Lower lobe of right lung (tissue), 2 donors: ENCODE measurements at regions not wholly inside any gene's neighbourhood (a gene's known extent, or its start where the extent isn't known, plus 50 kb on each side); places are given as distances from the start of the nearest gene placed in this dataset.

Source experiments
- ATAC-seq, 2 donors: fragments of 200-7000 bp; cut with Tn5 transposase; one replicate each; pipeline ENCODE4 v1.9.1; 2020 to 2022; ENCODE audit warnings: mild to moderate bottlenecking in 2 of 2, moderate library complexity in 2 of 2
- DNase-seq: peaks from one replicate; pipeline ENCODE4 v3.0.0-alpha.2; 2020
- H3K27ac ChIP-seq: fragments of 200-600 bp; one replicate; pipeline ENCODE4 v1.8.0; 2022
- H3K27me3 ChIP-seq: fragments of 200-600 bp; one replicate; pipeline ENCODE4 v1.8.0; 2022; ENCODE audit warnings: low read depth
- H3K36me3 ChIP-seq: fragments of 200-600 bp; one replicate; pipeline ENCODE4 v1.8.0; 2022; ENCODE audit warnings: mild to moderate bottlenecking
- H3K4me1 ChIP-seq: fragments of 200-600 bp; one replicate; pipeline ENCODE4 v1.8.0; 2022
- H3K4me3 ChIP-seq: fragments of 200-600 bp; one replicate; pipeline ENCODE4 v1.8.0; 2022; ENCODE audit warnings: mild to moderate bottlenecking
- H3K9me3 ChIP-seq: fragments of 200-600 bp; one replicate; pipeline ENCODE4 v1.8.0; 2022
- intact Hi-C: fragments of 100-400 bp; cut with DNase I; formaldehyde crosslinking; loops from one replicate; pipeline ENCODE4 v1.11.0; 2022
- TF ChIP-seq, protein P1 (sequence below): fragments of 200-600 bp; IDR thresholded peaks from one replicate; pipeline ENCODE4 v1.8.0; 2022; ENCODE audit warnings: antibody characterized with exemption, mild to moderate bottlenecking
- donor health status: DM: no; HTN: yes; CAD: no; lungs with severe emphysema.

DNA sequence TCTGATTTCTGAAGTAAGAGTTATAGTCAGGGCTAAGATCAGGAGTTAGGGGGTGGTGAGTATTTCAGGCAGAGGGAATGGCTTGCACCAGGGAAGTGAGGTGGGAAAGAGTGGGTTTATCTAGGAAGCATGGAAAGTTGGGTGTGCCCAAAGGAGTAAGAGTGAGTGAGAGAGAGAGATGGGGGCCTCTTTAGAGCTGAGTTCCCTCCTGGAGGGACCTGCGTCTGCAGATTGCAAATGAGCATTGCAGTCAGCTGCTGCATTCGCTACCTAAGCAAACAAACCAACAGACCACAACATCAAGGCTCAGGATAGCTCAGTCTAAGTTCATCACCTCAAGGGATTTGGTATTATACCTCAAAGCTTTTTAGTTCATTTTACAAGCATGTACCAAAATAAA is 405.8 kb downstream of the FGF9 start:
- Histone ChIP-seq H3K4me3 (no peak overlapping the region), H3K4me1 (no peaks in the 10 kb centered on the region), H3K27me3 (no peaks in the 10 kb centered on the region), H3K27ac (no peak overlapping the region), H3K9me3 (no peaks in the 10 kb centered on the region), H3K36me3 (no peaks in the 10 kb centered on the region)
- intact Hi-C loops: no loop called here
- TF ChIP-seq, protein P1, sequence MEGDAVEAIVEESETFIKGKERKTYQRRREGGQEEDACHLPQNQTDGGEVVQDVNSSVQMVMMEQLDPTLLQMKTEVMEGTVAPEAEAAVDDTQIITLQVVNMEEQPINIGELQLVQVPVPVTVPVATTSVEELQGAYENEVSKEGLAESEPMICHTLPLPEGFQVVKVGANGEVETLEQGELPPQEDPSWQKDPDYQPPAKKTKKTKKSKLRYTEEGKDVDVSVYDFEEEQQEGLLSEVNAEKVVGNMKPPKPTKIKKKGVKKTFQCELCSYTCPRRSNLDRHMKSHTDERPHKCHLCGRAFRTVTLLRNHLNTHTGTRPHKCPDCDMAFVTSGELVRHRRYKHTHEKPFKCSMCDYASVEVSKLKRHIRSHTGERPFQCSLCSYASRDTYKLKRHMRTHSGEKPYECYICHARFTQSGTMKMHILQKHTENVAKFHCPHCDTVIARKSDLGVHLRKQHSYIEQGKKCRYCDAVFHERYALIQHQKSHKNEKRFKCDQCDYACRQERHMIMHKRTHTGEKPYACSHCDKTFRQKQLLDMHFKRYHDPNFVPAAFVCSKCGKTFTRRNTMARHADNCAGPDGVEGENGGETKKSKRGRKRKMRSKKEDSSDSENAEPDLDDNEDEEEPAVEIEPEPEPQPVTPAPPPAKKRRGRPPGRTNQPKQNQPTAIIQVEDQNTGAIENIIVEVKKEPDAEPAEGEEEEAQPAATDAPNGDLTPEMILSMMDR: no peak
- no peak for DNase-seq
- no peak for ATAC-seq

DNA sequence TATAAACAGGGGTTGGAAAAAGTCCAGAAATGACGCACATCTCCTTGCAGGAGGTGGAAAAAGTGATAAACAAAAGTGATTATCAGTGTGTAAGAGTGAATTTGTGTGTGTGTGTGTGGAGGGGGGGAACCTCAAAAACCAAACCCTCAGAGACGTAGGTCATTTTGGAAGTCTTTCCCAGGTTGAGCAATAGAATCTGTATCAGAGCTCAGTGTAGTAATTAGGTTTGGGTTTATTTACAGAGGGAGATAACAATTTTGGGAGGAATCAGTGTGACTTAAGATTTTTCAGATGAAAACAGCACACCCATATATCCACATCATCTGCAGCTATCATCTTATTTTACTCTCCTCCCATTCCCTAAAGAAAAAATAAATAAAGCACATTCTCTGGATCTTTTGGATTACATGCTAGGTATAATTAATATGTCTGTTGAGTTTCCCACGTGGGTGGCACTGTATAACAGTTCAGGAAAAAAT is 406.4 kb downstream of the FGF9 start:
- Histone ChIP-seq H3K36me3 (no peaks in the 10 kb centered on the region), H3K27ac (no peak overlapping the region), H3K27me3 (no peaks in the 10 kb centered on the region), H3K4me1 (no peaks in the 10 kb centered on the region), H3K9me3 (no peaks in the 10 kb centered on the region), H3K4me3 (no peak overlapping the region)
- TF ChIP-seq, protein P1: no peak
- ATAC-seq: no peak
- DNase-seq: no peak
- intact Hi-C loops: no loop called here

DNA sequence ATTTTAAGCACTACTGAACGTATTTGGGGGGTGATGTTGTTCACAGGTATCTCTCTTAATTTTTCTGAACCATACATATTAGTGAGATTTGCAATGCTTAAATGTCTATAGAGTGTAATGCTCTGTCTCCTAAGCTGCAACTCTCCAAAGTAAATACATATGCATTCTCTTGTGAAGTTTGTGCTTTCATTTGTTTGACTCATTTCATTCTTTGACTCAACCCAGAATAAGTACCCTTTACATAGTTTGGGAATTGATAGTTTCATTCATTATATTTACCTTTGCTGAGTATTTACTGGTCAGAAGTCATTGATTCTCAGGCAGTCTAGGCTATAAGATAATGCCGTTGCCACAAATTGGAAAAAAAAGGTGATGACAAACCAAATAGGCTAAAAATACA is 406.9 kb downstream of the FGF9 start:
- TF ChIP-seq, protein P1: no peak
- Histone ChIP-seq H3K4me1 (no peaks in the 10 kb centered on the region), H3K27me3 (no peaks in the 10 kb centered on the region), H3K9me3 (no peaks in the 10 kb centered on the region), H3K27ac (no peak overlapping the region), H3K4me3 (no peak overlapping the region), H3K36me3 (no peaks in the 10 kb centered on the region)
- DNase-seq: no peak
- intact Hi-C loops: no loop called here
- no peak for ATAC-seq

DNA sequence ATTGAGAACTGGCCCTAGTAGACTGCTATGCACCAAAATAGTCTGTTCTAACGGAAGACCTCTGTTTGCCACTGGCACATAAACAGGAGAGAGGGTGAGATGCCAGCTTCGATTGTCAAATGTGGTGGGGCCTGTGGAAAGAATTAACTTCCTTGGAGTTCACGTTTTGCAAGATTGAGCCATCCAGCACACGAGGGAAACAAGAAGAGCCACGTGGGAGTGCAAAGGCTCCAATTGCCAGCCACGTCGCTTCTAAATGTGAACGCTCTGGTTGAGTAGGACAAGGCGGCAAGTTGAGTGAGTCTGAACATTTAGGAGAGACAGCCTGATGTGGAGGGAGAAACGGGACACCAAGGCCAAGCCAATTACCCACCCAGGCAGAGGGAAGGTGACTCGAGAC is 409.1 kb downstream of the FGF9 start:
- H3K27me3 ChIP-seq: no peaks in the 10 kb centered on the region
- no peak for ATAC-seq
- H3K27ac ChIP-seq: no peak overlapping the region
- no peak for DNase-seq
- no peaks in the 10 kb centered on the region for H3K9me3 ChIP-seq
- H3K4me1 ChIP-seq: no peaks in the 10 kb centered on the region
- no peaks in the 10 kb centered on the region for H3K36me3 ChIP-seq
- intact Hi-C loops: no loop called here
- H3K4me3 ChIP-seq: no peak overlapping the region
- TF ChIP-seq, protein P1: no peak

DNA sequence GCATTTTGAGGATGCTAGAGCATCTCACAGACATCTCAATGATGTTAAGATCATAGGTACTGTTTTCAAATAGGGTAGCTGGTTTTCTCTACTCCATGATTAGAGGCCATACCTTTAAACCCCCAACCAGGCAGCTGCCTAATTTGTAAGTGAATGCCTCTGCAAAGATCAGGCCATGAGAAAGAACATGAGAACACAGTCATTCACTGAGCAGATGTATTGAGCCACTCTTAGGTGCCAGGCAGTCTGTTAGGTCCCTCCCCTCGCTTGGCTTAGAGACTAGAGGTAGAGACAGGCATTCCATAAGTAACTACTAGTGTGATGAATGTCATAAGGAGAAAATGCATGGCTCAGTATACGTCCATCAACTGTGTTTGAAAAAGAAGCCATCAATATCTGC is 410.0 kb downstream of the FGF9 start:
- ATAC-seq (no peak), DNase-seq (no peak)
- Histone ChIP-seq H3K4me3 (no peak overlapping the region), H3K9me3 (no peaks in the 10 kb centered on the region), H3K27me3 (no peaks in the 10 kb centered on the region), H3K4me1 (no peaks in the 10 kb centered on the region), H3K36me3 (no peaks in the 10 kb centered on the region), H3K27ac (no peak overlapping the region)
- intact Hi-C loops: no loop called here
- TF ChIP-seq, protein P1: no peak

DNA sequence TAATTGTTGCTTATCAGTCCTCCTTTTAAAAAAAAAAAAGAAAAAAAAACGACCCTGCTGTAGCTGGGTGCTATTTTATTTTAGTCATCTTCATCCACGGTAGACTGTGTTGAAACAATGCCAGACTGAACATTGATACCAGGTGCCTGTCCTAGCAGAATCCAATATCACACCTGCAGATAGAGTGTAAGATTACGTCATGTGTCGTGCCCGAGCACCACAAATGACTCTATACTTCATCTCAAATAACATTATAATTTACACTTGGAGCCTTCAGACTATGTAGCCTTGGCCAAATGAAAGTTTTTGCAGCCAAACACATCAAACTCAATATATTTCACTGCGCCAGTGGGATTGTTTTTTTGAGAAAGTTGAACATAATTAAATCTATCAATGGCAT is 410.6 kb downstream of the FGF9 start:
- TF ChIP-seq, protein P1: no peak
- no peak for ATAC-seq
- Histone ChIP-seq H3K36me3 (no peaks in the 10 kb centered on the region), H3K27ac (no peak overlapping the region), H3K9me3 (no peaks in the 10 kb centered on the region), H3K4me3 (no peak overlapping the region), H3K27me3 (no peaks in the 10 kb centered on the region), H3K4me1 (no peaks in the 10 kb centered on the region)
- no peak for DNase-seq
- intact Hi-C loops: no loop called here
